Activated CD4-positive, CD25-positive, alpha-beta regulatory T cell treated with anti-CD3 and anti-CD28 coated beads, Interleukin-2, amount 50 U/mL, for 72 hours (primary cell): ENCODE measurements at regions not wholly inside any gene's neighbourhood (a gene's known extent, or its start where the extent isn't known, plus 50 kb on each side); places are given as distances from the start of the nearest gene placed in this dataset.
"Not testable (repeated sequence)": the region's sequence is repeated elsewhere in the genome, so short reads cannot be mapped to it uniquely, and the experiment has no call there.

Experiments used
- DNase-seq: peaks from one replicate; pipeline ENCODE4 v3.0.0; 2021

DNA sequence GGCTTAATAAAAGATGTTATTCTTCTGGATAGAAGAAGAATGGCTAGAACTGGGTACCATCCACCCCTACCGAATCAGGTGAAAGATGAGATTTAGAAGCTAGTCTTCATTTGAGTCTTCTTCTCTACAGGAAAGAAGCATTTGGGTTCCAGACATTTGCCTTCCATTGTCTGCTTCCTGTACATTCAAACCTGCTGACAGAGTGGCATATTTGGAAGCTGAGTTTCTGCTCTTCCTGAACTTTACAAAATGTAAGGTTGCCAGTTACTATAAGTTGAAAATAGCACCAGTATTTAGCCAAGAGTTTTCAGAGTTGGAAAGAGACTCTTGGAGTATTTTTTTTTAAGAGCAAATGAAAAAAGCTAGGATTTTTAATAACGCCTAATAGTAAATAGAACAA lies 525.4 kb upstream of the TLE4 start:
- no peak for DNase-seq

- DNase-seq, result no peak
Observed at GRCh38 chr9:79049371-79049770, 522.4 kb upstream of the TLE4 start.

DNA sequence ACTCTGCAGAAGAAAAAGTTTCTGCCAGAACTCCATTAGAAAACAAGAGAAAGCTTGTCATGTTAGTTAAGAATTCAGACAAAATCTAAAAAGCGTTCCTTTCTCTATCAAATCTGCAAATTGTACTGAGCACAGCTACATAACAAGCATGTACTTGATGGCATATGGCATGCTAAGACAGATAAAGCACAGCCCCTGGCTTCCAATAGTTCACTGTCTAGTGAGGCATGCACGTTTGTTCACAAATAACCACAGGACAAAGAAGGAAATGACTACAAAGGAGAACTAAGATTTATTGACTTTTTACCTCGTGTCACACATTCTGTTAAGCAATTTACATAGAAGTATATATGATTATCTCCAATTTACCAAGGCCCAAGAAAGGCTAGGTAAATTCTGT lies 518.2 kb upstream of the TLE4 start:
- no peak for DNase-seq

GRCh38 chr9:79054500-79054899 lies 517.3 kb upstream of the TLE4 start:
- no peak for DNase-seq

- DNase-seq, result no peak
Observed at GRCh38 chr9:79056041-79056440, 515.7 kb upstream of the TLE4 start.

DNA sequence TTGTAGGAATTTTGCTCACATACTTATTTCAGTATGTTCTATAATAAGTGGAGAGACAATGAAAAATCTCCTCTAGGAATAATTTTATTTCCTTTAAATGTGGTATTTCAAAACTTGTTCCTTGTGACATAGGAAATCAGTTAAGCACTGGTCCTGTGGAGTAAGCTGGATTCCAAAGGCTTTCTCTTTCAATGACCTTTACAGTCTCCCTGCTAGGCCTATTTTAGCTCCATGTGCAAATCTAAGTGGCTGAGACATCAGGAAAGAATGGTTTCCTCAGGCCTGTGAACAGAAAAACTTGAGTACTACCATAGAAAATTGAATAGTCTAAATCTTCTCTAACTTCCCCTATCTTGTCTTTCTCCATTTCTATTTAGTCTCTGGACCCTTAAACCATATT lies 514.2 kb upstream of the TLE4 start:
- no peak for DNase-seq

- no peak for DNase-seq
Observed at GRCh38 chr9:79060766-79061165, 511.0 kb upstream of the TLE4 start.

- no peak for DNase-seq
Observed at GRCh38 chr9:79061752-79062616, 509.8 kb upstream of the TLE4 start.

DNA sequence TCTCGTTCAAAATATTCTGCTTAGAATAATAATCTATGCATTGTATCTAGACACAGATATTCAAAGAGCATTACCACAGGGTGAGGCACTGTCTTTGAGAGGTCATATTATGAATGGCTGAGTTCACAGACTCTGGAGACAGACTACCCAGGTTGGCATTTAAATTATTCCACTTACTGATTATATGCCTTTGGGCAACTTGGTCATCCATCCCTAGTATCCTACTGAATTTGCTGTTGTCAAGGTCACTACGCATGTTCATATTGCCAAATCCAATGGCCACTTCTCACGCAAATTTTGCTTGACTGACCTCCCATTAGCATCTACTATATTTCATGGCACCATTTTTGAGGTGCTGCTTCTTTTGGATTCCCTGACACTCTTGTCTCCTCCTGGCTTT lies 498.6 kb upstream of the TLE4 start:
- DNase-seq, result no peak

GRCh38 chr9:79080536-79080935 lies 491.2 kb upstream of the TLE4 start:
- DNase-seq, result no peak

DNA sequence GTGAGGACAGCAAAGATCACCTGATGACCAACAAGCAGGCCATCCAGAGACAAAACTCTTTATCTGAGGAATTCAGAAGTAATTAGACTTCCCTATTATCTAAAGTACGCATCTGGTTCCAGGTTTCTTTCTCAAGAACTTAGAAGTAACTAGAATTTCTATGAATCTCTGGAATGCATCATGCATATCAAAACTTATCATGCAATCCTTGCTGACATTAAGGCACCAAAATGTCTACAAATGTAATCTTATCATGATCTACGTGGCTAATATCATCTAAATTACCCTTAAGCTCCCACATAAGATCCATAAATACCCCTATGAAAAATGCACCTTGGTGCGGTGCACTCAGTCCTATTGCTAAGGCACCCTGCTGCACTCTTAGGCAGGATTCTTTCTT lies 488.1 kb upstream of the TLE4 start:
- DNase-seq, result no peak

GRCh38 chr9:79087133-79087532 lies 484.6 kb upstream of the TLE4 start:
- no peak for DNase-seq

DNA sequence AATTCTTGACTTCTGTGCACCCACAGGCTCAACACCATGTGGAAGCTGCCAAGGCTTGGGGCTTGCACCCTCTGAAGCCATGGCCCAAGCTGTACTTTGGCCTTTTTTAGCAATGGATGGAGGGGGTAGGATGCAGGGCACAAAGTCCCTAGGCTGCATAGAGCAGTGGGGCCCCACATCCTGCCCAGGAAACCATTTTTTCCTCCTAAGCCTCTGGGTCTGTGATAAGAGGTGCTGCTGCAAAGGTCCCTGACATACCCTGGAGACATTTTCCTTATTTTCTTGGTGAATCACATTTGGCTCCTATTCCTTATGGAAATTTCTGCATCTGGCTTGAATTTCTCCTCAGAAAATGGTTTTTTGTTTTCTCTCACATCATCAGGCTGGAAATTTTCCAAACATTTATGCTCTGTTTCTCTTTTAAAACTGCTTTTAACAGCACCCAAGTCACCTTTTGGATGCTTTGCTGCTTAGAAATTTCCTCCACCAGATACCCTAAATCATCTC lies 482.7 kb upstream of the TLE4 start:
- DNase-seq, result no peak

DNA sequence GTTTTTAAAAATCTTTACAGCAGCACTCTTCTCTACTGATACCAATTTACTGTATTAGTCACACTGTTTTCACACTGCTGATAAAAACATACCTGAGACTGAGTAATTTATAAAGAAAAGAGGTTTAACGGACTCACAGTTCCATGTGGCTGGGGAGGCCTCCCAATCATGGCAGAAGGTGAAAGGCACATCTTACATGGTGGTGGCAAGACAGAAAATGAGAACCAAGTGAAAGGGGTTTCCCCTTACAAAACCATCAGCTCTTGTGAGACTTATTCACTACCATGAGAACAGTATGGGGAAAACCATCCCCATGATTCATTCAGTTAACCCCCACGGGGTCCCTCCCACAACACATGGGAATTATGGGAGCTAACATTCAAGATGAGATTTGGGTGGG lies 481.9 kb upstream of the TLE4 start:
- not testable (repeated sequence) for DNase-seq

- not testable (repeated sequence) for DNase-seq
Observed at GRCh38 chr9:79103257-79103656, 468.5 kb upstream of the TLE4 start.

DNA sequence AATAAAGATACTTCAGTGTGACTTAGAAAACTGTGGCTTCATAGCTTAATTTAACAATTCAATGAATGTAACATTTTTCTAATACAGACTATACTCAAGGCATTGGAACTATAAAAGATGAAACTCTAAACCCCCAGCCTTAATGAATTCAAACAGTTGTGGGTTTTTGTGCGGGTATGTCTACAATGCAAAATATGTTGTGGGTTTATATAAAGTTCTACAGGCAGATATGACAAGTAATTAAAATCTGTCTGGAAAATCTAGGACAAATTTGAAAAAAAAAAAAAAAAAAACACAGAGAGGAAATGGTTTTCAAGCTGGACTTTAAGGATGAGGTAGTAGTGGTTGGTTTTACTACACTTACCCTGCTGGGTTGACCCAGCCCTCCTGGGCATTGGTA lies 467.5 kb upstream of the TLE4 start:
- no peak for DNase-seq

DNA sequence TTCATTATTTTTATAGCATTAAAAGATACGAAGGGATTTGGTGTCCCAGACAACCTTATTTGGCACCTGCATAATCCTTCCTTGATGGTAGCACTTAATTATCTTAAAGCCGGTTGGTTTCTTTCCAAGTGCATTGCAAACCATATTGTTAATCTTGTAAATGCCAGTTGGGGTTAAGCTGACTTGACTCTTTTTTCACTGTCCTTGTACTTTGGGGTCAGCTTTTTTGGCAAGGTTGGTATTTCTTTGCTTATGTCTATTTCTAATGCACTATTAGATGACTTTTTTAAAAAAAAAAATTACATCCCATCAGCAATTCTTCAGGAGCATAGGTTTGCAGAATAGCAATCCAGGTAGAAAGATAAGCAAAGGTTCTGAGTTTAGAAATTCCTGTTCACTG lies 466.8 kb upstream of the TLE4 start:
- DNase-seq, result no peak

GRCh38 chr9:79107911-79108676 lies 463.7 kb upstream of the TLE4 start:
- DNase-seq, result no peak

DNA sequence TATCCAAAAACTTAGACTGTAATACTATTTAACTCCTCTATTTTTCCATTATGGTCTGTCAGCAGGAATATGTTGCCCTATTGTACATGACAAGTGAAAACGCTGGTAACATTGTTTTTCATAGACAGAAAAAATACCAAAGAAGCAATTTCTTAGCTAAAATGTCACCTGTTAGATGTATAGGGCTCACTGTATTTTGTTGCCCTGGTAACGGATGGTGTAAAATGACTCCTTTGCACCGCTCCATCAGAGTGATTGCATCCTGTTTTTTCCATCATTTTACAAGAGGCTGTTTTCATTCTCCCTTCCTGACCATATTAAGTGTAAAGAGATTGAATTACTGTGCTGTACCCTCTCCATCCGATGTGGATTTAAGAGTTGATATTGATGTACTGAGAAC lies 460.1 kb upstream of the TLE4 start:
- DNase-seq, result no peak

- DNase-seq, result no peak
Observed at GRCh38 chr9:79115176-79115575, 456.6 kb upstream of the TLE4 start.

DNA sequence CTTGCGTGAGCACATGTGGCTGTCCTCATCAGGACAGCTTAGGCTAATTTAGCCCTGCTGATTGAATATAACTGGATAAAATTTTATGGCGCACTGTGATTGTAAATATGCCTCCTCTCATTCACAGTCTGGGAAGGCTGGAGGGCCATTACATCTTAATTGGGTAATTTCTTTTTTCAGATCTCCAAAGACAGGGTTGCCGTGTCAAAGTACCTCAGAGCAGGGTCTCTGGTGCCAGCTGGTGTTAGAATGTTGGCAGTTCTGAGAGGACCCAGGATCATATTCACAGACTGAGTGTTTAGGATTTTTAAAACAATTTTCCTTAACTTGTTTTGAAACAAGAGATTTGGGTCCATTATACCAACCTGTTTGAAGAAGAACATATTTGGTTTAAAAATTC lies 455.7 kb upstream of the TLE4 start:
- DNase-seq, result no peak

DNA sequence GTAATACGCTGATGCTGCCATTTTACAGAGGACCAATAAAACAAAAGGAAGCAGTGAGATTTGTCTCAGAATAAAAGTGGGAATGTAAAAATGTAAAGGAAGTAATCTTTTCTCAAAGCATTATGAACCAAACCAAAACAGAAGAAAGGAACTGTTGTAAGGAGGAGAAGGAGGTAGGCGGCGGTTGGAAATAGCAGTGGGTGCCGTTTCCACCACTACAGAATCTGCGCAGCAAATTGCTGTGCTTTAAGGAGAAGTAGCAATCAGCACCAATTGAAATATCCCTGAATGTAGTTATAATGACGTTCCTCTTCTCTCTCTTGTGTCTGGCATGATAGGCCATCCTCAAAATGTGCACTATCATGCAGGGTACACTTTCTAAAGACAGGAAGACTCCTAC lies 455.1 kb upstream of the TLE4 start:
- no peak for DNase-seq

- no peak for DNase-seq
Observed at GRCh38 chr9:79120533-79120932, 451.2 kb upstream of the TLE4 start.

DNA sequence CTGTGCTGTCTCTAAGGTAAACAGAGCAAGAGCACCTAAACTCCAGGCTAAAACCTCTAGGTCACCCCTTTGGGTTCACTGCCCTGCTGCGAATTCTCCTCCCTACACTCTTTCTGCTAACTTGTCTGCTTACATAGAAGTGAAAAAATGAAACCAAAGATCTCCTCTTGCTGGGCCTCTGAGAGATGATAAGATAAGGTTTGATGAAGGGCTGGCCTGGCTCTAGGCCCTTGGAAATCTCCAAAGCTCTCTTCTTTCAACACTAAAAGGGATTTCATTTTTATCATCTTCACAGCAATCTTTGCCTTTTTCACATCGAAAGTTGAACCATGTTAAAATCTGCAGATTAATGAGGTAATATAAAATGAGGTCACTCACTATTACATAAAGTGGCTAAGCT lies 450.8 kb upstream of the TLE4 start:
- DNase-seq, result no peak
